ENCODE measurements at regions not wholly inside any gene's neighbourhood (a gene's known extent, or its start where the extent isn't known, plus 50 kb on each side); places are given as distances from the start of the nearest gene placed in this dataset.

DNA sequence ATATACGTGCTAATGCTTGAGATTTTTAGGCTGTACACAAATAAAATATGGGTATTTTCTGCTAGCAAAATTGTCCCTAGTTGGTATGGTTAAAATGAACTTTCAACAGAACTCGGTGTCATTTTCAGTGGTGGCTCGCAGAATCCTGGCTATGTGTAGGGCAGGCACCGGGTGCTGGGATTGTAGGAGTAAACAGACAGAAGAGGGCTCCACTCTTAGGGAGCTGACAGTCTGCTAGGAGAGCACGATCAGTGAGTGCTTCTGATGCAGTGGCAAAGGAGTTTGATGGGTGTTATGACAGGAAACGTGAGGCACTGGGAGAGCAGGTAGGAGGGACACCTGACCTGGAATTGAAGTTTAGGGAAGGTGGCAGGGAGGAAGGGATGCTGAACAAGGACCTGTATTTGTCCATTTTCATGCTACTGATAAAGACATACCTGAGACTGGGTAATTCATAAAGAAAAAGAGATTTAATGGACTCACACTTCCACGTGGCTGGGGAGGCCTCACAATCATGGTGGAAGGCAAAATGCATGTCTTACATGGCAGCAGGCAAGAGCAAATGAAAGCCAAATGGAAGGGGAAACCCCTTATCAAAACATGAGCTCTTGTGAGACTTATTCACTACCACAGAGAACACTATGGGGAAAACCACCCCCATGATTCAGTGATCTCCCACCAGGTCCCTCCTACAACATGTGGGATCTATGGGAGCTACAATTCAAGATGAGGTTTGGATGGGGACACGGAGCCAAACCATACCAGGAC, 105.4 kb upstream of the LCLAT1 start:
- no peak for DNase-seq (ENCODE audit: low read depth)

DNA sequence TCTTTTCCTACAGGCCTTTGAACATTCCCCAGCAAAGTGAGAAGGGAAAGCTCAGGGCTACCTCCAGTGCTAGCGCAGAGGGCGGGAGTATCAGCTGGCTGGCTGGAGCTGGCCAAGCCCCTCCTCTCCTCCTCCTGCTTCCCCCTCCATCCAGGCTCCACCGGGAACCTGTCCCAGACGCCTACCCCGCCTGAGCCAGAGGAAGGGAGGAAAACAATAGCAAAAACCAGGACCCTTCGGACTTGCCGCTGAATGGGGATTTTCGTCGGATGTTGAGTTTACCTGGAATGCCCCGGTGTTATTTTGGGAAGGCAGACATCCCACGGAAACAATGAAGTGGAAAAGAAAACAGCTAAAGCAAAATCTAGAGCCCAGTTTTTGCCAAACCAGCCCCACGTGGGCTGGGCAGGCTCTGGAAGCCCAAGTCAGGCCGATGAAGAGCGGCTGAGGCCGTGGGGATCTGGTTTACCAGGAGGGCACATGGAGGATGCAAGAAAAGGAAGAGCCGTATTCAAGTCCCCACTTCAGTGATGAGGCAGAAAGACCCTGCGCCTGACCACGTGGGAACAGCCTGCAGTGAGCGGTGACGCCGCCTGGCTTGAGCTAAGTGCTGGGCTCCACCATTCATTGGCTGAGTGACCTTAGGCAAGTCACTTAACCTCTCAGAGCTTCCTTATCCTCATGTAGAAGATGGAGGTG, 100.4 kb upstream of the LCLAT1 start:
- no peak for DNase-seq (ENCODE audit: low read depth)

DNA sequence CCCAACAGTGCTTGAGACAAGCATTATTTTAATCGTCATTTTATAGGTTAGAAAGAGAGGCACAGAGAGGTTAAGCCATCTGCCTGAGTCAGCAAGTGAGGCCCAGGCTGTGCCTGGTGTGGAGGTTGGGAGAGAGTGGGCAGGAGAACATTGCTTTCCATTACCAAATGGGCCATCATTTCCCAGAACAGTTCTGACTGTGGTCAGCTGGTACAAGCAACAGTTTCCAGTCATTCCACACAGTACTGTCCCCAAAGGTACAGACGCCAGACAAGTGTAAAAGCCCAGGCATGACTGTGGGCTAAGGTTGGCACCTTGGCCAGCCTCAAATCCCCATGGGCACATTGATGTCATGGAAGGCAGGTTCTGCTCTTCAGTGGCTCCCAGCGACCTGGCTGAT, 98.2 kb upstream of the LCLAT1 start:
- no peak for DNase-seq (ENCODE audit: low read depth)

DNA sequence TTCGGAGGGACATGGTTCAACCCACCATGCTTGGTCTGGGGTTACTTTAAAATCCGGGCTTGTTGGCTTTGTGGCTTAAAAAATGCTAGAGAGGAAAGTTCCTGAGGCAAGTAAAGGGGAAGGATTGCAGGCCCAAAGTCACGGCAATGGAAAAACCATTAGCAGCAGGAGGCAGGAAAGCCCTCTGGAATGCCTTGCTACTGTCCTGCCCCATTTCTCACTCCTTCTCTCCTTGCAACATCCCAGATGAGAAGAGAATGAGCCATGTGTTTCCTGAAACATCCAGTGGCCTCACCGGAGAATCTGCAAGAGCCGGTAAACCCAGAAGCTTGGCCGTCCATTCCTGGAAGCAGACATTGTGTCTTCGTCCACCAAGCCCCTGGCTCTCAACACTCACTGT, 97.4 kb upstream of the LCLAT1 start:
- no peak for DNase-seq (ENCODE audit: low read depth)

DNA sequence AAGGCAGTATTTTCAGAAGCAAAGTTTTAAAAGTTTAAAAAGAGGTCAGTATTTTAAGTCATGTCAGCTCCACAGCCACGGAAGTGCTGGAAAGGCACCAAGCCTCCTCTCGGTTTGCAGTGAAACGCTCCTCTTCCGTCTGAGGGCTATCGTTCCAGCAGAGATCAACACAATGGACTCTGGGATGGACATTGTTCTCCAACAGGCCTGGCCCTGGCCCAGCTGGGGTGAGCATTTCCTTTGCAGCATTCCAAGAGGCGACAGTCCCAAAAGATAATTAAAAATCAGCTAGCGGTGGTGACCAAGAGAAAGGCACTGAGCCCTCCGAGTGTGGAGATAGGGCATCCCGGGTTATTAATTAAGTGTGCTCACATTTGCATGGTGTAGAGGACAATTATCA, 95.9 kb upstream of the LCLAT1 start:
- DNase-seq (ENCODE audit: low read depth), result no peak

DNA sequence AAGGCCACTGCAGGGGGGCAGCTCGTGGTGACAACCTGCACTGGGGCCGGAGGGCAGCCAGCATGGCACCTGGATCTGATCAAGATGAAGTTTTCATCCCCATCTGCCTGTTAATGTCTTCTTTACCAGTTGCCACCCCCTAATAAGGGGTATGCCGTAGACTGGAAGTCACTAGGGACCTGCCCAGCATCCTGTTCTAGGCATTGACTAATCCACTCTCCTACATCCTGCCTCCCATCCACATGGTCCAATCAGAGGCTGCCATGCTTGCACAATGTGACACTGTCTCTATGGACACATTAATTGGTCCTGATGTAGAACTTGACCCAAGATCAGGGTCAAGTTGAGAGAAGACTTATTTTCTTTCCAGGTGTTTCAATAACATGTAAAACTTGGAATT, 95.1 kb upstream of the LCLAT1 start:
- DNase-seq (ENCODE audit: low read depth), result no peak

DNA sequence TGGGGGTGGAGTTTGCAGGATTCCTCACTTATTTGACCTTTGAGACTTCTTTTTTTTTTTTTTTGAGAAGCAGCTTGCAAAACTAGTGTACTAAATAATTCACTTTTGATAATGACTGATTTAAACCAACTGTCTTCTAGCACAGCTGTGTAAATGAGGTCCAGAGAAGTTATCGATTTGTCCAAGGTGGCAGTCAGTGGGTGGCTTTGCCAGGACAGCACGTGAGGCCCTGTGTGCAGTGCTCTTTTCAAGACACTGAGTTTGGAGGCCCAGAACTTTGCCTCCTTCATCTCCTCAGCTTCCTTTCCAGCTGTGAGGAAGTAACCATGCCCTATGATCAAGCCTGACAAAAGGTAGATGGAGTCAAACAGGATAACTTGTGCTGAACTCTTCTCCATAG, 92.9 kb upstream of the LCLAT1 start:
- no peak for DNase-seq (ENCODE audit: low read depth)

DNA sequence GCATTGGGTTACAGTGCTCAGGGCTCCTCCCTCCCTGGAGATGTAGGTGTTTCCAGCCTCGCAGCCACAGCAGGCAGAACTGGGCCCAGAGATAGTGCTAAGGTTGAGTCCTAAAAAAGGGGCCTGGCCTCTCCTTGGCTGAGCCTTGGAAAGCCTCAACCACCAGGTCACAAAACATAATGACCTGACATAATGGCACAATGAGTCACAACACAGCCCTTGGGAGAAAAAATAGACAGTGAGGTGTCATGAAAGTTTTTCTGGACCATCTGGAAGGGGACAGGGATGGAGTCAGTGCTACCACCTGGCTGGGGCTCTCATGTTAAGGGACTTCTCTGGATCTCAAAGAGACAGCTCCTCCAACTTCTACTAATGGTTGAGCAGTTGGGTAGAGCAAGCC, 92.4 kb upstream of the LCLAT1 start:
- no peak for DNase-seq (ENCODE audit: low read depth)

DNA sequence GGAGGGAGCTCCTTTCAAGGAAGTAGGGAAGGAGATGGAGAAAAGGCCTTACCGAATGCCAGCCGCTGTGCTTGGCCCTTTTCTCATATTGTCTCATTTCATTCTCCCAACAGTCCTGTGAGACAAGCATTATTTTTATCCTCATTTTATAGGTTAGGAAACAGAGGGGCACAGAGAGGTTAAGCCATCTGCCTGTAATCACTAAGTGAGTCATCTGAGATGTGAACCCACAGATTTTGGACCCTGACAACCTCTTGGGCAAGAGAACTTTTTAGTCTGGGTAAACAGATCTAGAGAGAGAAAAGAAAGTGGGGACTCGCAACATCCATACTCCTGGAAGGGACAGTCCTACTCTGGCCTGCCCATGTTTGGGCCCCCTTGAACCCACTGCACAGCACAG, 91.7 kb upstream of the LCLAT1 start:
- DNase-seq (ENCODE audit: low read depth), result no peak

DNA sequence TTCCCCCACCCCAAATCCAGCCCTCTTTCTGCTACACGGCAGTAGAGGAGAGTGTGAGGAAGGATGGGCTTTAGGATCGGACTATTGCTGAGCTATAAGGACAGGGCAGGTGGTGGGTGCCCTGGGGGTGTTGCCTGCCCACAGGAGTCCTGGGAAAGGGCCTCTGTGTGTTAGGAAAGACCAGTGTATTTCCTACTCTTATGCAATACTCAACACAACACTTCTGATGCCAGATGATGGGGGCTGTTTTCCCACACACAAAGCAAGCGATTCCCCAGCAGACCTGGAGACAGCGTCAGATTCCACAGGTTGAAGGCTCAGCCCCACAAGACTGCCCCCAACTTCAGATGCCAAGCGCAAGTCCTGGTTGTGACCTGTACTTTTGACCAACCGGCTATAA, 91.0 kb upstream of the LCLAT1 start:
- DNase-seq (ENCODE audit: low read depth), result no peak

DNA sequence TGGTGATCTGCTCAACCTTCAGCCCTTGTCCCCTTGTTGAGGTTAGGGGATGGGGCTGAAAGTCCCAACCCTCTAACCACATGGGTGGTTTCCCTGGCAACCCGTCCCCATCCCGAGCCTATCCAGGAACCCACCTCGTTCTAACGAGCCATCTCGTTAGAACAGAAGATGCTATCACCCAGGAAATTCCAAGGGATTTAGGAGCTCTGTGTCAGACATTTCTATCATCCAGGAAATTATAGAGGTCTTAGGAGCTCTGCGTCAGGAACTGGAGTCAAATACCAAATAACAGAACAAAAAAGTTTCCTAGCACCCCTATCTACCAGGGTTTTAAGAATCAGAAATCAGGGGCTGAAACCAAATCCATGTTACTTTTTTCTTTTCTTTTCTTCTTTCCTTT, 90.3 kb upstream of the LCLAT1 start:
- no peak for DNase-seq (ENCODE audit: low read depth)

DNA sequence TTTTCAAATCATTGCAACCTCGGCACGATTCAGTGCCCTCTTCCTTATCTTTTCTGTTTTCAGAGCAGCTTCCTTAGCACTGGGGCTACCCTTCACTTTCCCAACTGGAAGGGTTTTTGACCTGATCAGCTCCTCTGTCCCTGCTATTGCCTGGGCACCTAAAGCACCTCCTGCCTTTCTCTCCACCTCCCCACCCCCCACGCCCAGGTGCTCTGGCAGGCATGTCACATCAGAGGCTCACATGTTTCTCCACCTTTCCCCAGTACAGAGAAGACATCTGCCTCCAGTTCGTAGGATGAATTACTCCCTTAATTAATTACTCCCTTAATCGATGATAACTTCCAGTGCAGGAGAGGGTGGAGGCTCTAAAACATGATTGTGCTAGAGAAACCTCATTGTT, 88.7 kb upstream of the LCLAT1 start:
- DNase-seq (ENCODE audit: low read depth), result no peak

DNA sequence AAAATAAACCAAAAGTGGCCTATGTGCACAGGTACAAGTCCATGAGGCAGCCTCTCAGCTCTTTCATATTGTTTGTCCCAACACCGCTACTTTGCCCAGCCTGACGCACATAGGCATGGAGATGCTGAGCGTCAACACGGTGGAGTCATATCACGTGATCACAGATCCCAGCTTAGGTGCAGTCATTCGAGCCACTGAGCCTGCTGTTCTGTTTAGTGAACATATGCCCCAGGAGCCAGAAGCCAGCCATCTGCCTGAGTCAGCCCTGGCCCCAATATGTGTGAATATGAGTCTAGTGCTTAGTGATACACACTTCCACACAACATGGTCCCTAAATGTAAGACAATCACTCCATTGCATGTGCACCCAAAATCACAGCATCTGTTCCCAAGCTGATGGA, 88.2 kb upstream of the LCLAT1 start:
- DNase-seq (ENCODE audit: low read depth), result no peak

DNA sequence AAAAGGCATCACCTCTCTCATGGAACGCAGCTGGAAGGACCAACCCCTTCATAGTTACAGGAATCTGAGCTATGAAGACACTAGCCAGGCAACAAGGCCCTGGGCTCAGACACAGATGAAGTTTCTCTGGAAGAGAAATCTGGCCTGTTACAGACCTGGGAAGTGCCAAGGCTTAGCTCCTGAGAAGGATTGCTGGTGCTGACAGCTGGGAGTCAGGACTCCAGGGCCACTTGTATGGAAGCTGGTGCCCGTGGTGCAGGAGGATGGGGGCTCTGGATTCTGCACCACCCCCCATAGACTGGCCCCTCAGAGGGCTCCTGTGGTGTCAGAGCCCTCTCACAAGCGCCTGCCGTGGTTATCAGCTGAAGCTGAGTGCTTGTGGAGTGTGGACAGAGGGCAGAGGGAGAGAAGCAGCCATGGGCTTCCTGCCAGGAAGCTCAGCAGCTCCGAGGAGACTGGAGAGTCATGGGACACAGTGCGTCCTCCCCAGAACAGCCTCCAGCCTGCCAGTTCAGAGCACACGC, 87.3 kb upstream of the LCLAT1 start:
- DNase-seq (ENCODE audit: low read depth), result no peak

DNA sequence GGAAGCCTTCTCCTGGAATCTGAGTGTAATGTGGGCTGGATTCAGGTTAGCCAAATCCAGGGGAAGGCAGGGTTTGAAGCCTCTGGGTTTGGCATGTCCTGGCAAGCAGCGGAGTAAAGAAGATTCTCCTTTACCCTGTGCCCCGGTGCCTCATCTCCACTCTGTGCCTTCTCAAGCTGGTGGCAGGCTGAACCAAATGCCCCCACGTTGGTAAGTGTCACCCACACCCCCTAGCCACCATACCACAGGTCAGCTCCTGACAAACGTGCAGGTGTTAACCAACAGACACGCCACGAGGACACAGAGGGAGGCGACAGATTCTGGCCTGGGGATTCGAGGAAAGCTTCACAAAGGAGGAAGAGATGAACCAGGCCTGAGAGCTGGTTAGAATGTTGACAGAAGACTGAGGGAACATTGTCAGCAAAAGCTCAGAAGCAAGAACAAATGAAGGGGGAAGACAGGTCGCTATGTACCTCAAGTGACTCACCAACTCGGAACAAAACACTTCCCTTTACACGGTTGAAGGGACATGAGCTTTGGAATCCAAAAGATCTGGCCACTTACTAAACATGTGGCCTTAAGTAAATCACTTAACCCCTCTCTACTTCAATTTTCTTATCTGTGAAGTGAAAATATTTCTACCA, 85.2 kb upstream of the LCLAT1 start:
- DNase-seq (ENCODE audit: low read depth), result no peak

DNA sequence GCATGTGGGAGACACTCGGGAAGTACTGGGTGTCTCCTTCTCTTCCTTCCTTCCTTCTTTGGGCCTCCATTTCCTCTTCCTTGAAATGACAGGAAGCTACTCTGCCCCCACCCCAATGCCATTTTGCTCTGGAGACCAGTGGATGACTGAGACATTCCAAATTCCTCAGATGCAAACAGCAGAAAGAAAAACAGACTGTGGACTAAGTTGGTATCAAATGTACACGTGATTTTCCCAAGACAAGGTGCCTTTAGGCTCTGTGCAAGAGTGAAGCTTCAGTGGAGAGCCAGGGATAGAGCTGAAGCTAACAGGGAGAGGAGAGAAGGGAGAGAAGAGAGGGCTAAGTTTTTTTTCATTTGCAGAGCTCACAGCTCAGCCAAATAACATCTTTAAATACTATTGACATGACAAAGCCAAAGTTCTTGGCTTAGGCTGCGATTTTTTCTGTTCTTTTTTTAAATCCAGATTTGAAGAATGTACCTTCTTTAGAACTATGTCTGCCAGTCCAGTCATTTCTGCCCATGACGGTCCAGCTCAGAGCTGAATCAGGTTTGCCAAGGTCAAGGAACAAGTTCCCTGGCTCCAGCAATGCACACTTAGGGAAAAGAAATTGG, 84.5 kb upstream of the LCLAT1 start:
- DNase-seq (ENCODE audit: low read depth), result no peak

DNA sequence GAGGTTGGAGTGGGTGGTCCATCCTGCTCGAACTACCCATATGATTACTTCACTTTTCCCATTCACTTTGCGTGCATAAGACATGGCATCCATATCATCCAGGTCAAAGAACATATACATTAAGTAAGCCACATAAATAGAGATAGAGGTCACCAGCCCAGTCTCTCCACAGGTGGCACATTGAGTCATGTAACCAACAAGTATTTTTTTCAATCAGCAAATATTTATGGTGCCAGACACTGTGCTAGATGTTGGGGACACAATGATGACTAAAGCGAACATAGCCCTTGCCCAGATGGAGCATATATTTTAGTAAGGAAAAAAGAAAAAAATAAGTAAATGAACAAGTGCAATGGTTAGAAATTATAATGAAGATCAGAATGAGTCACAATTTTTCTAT, 83.6 kb upstream of the LCLAT1 start:
- no peak for DNase-seq (ENCODE audit: low read depth)

DNA sequence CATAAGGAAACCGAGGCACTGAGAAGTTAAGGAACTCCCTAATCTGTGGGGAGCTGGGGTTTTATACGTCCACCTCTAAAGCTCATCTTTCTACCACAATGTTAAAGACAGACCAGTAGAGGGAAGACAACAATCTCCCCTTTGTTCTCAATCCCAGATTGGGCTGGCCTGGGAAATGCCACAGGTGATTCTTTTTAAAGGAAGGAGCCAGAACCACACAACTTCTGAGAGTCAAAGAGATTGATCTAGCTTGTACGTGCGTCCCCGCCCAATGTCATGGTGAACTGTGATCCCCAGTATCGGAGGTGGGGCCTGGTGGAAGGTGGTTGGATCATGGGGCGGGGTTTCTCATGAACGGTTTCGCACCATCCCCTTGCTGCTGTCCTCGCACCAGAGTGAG, 81.8 kb upstream of the LCLAT1 start:
- DNase-seq (ENCODE audit: low read depth), result no peak

DNA sequence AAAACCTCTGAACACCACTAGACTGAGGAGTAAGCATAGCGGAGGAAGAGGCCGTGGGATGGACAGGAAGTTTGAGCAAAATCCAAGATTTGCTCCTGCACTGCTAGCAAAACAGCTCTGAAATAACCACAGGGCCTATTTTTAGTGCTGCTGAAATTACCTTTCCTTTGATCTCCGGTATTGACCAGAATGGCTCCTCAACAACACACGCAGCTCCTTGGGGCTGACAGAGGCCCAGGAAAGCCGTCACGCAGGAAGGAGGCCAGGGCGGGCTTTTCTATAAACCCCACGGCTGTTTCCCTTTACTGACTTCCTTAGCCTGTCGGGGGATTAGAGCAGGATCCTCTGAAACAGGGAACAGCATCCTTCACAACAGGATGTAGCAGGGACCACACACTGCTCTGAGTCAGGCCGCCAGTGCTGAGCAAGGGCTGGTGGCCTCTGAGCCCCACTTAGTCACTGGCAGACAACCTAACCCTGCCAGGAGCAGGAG, 80.8 kb upstream of the LCLAT1 start:
- peak; percentile 53 for DNase-seq (ENCODE audit: low read depth)

DNA sequence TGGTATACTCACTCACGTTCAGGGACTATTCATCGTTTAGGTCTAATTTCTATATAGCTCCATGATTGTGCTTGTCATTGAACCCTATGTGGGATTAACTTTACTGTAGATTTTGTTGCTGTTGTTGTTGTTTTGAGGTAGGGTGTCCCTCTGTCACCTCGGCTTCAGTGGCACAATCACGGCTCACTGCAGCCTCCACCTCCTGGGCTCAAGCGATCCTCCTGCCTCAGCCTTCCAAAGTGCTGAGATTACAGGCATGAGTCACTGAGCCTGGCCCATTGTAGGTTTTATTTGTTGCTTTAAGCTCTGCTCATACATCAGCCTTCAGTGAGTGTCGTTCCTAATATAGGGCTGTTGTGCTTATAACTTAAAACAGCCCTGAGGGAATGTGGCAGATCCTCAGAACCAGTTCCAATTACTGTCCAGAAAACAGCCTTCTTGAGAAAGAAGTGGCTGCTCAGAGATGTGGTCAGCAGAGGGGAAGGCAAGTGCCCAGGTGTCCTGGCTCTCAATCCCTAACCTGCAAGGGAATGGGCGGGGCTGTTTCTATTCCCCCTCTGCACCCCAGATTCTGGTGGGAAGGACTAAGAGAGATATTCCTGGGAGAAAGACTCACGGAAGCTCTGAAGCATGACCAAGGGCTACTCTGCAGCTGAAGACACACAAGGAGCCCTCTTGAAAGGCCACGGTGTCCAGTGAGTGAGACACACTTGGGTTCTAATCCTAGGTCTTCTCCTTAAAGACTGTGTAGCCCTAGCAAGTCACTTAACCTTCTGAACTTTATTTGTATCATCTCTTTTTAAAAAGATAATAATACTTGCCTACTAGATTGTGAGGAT, 79.6 kb upstream of the LCLAT1 start:
- DNase-seq (ENCODE audit: low read depth), result no peak

DNA sequence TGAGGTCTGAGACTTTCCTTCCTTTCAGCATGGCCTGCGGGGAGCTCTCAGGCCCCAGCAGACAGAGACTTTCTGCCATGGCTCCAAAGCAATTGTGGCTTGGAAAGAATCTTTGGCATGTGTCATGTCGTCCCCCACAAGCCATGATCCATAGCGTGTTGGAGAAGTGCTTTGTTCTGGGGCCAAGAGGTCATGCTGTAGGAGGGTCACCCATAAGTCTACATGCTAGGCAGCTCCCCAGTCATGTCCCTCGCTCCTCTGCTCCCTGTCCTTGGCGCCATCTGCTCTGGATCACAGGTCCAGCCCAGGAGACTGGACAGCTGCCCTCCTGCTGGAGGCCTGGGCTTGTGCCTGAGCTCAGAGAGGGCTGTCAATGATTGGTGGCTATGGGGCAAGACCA, 78.8 kb upstream of the LCLAT1 start:
- DNase-seq (ENCODE audit: low read depth), result no peak

All from activated T-cell treated with anti-CD3 and anti-CD28 coated beads for 48 hours (primary cell).